ENCODE measurements at regions not wholly inside any gene's neighbourhood (a gene's known extent, or its start where the extent isn't known, plus 50 kb on each side); places are given as distances from the start of the nearest gene placed in this dataset.
A peak's percentile ranks its signal among the peaks of the same experiment; 100 is the strongest.
"Not testable (repeated sequence)": the region's sequence is repeated elsewhere in the genome, so short reads cannot be mapped to it uniquely, and the experiment has no call there.

GRCh38 chr6:27136978-27137814 is 110.3 kb upstream of the PRSS16 start:
- DNase-seq (ENCODE audit: low read depth): no peak

DNA sequence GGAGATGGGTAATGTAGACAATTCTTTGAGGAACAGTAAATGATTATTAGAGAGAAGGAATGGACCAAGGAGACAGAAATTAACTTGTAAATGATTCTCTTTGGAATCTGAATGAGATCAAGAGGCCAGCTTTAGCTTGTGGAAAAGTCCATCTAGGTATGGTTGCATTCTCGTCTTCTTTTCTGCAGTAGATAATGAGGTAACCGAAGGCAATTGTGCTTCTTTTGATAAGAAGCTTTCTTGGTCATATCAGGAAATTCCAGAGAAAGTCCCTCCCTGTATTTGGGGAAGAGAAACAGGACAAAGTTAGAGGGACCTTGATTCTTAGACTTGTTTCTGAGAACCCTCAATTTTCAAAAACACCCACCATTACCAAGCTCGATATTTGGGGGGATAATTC is 109.1 kb upstream of the PRSS16 start:
- no peak for DNase-seq (ENCODE audit: low read depth)

DNA sequence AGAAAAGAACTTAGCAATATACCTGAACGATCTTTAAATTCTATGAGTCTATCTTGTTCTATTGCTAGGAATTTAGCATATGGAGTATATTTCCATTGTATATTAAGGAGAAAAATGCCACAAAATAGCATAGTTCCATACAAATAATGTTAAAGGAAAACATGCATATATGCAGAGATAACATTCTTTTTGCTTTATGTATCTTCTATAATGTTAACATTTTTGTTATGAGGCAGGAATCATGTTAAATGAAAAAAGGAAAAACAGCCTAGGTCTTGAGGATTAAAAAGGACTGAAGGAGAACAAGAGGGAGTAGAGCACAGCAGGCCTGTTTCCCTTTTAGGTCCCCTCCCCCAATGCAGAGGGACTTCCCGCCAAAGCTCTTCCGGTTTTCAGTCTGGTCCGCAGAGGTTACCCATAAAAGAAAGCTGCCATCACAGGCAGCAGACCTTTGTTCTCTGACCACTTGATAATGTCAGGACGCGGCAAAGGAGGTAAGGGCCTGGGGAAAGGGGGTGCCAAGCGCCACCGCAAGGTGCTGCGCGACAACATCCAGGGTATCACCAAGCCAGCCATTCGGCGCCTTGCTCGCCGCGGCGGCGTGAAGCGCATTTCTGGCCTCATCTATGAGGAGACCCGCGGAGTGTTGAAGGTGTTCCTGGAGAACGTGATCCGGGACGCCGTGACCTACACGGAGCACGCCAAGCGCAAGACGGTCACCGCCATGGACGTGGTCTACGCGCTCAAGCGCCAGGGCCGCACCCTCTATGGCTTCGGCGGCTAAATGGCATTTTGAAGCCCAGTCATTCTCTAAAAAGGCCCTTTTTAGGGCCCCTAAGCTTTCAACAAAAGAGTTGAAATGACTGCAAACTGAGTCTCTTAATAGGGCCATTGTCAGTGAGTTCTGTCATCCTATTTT is 108.4 kb upstream of the PRSS16 start:
- DNase-seq (ENCODE audit: low read depth): no peak

GRCh38 chr6:27139756-27140579 is 107.5 kb upstream of the PRSS16 start:
- DNase-seq (ENCODE audit: low read depth): no peak

GRCh38 chr6:27140999-27141528 is 106.4 kb upstream of the PRSS16 start:
- DNase-seq (ENCODE audit: low read depth): no peak

- no peak for DNase-seq (ENCODE audit: low read depth)
Measured at GRCh38 chr6:27141529-27142015, 105.9 kb upstream of the PRSS16 start.

DNA sequence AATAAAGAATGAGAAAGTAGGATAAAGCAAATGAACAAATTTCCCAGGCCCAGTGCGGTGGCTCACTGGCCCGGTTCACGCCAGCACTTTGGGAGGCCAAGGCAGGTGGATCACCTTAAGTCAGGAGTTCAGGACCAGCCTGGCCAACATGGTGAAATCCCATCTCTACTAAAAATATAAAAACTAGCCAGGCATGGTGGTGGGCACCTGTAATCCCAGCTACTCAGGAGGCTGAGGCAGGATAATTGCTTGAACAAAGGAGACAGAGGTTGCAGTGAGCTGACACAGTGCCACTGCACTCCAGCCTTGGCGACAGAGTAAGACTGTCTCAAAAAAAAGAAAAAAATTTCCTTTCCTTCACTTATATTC is 104.5 kb upstream of the PRSS16 start:
- DNase-seq (ENCODE audit: low read depth): not testable (repeated sequence)

DNA sequence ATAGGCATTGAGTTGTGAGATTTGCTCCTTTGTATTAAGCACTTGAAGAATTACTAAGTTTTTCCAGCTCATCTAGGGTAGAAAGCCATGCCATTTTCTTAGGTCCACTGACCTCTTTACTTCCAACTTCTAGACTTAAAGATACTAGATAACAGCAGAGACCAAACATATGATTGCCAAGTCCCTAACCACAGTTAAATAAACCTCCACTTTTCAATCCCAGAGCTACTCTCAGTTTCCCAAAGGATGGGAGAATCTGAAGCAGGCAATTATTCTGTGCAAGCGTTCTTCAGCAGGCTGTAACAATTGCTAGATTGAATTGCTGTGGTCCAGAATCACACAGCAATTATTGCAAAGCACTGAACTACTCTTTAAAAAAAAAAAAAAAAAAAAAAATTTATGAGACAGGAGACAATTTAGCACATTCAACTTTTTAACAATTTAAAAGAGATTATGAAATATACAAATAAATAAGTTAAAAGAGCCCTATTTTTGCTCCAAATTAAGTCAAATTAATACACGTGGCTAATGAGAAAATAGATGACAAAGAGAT is 104.0 kb upstream of the PRSS16 start:
- no peak for DNase-seq (ENCODE audit: low read depth)

- DNase-seq (ENCODE audit: low read depth): no peak
Measured at GRCh38 chr6:27144740-27145079, 102.8 kb upstream of the PRSS16 start.

GRCh38 chr6:27145731-27146455 is 101.6 kb upstream of the PRSS16 start:
- DNase-seq (ENCODE audit: low read depth): no peak

GRCh38 chr6:27146456-27146705 is 101.1 kb upstream of the PRSS16 start:
- not testable (repeated sequence) for DNase-seq (ENCODE audit: low read depth)

DNA sequence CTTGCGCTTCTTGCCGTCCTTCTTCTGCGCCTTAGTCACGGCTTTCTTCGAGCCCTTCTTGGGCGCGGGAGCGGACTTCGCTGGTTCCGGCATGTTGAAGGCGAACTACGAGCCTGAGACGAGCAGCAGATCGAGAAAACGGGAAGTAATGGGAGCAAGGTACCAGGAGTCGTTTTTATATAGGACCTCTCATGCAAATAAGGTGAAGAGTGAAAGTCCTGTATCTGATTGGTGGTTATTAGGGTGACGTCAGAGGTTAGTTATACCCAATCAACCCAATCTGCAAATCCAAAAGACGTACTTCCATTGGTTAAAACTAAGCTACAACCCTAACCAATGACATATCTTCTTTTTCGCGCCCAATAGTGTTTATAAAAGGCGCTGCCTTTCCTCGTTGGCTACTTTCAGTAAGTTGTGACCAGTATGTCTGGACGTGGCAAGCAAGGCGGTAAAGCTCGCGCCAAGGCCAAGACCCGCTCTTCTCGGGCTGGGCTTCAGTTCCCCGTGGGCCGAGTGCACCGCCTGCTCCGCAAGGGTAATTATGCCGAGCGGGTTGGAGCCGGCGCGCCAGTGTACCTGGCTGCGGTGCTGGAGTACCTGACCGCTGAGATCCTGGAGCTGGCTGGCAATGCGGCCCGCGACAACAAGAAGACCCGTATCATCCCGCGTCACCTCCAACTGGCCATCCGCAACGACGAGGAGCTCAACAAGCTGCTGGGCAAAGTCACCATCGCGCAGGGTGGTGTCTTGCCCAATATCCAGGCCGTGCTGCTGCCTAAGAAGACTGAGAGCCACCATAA is 100.6 kb upstream of the PRSS16 start:
- DNase-seq (ENCODE audit: low read depth): peak; percentile 99

DNA sequence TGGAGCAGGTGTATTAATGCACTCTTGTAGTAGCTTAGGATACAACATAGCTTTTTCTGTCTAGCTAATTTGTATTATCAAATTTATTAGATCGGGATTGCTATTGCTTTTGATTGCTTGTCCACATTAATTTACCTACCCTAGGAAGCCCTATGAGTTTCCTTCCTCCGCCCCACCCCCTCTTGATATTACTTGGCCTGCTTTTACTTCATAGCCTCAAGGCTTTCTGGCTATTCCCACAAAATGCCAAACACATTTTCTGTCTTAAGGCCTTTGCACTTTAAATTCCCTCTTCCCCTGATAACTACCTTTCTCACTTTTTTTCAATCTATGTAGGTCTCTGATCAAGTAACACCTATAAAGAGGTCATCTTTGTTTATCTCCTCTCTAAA is 99.1 kb upstream of the PRSS16 start:
- no peak for DNase-seq (ENCODE audit: low read depth)

DNA sequence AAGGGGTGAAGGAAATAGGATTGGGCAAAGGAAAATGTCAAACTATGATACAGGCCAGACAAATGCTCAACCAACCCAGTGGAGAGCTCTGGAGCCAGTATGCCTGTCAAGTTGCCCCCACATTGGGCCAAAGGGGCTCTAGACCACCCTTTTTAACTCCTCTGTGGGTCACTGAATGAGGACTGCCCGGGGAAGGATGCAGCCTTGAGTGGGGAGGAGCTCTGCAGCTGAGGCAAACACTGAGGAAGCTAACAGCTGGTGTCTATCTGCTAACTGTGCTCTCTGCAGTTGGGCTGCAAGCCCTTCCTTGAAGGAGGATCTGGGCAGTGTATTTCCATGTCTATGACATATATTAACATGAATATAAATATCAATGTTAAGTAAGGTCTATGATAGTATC is 98.4 kb upstream of the PRSS16 start:
- no peak for DNase-seq (ENCODE audit: low read depth)

DNA sequence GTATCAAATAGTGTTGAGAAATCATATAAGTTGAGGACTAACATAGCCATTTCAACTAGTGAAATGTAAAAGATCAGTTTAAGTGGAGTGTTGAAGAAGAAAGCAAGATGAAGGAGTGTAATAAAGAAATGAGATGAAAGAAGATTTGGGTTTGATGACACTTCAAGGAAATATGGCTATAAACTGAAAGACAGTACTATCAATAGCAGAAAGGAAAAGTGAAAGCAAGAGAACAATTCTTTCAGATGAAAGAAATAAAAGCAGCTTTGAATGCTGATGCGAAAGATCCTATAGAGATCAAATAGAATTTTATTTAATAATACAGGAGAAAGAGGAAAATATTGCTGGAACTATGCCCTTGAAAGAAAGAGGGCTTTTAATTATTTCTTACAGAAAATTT is 92.8 kb upstream of the PRSS16 start:
- DNase-seq (ENCODE audit: low read depth): no peak

- DNase-seq (ENCODE audit: low read depth): no peak
Measured at GRCh38 chr6:27156874-27157458, 90.5 kb upstream of the PRSS16 start.

DNA sequence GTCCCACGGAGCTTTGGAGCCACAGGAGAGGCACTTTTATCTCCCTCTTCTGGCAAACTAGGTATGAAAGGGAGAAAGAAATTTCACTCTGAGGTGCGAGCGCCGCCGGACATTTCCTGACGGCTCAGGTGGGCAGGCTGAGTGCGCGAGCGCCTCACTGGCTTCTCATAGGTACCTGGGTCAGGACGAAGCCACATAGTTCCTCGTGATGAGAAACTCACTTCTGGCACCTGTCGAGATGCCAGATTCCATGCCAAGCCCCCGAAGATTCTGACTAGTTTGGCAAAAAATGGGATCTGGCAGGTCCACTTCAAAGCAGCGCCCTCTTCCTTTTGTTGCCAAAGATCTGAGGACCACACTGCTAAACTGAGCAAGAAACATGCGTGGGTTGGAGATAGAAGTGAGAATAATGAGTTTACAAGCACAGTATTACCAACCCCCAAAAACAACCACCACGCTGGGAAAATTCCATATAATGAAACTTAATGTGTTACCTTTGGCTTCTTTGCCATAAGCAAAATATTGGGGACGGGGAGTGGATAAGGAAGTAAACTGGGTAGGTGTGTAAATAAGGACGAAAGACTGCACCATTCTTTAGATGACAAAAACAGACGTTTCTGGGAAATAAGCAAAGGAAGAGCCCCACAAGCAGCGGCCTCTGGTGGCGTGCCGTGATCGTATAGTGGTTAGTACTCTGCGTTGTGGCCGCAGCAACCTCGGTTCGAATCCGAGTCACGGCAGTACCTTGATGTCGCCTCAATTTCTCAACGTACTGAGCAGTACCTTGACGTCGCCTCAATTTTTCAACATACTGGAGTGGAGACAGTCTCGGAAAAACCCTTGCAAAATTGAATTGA is 89.8 kb upstream of the PRSS16 start:
- no peak for DNase-seq (ENCODE audit: low read depth)

DNA sequence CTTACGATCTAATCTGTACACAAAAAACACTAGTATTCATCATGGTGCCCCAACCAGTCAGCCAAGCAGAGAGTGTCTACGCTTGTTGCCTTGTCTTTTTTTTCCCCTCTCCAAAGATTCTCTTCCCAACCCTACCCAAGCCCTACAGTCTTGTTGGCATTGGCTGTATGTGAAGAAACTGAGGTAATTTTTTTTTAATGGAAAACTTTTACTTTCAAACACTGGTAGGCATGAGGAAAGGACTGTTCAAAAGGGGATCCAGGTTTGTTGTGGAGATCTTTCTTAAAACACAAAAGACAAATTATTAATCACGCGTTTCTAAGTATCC is 89.2 kb upstream of the PRSS16 start:
- DNase-seq (ENCODE audit: low read depth): no peak

DNA sequence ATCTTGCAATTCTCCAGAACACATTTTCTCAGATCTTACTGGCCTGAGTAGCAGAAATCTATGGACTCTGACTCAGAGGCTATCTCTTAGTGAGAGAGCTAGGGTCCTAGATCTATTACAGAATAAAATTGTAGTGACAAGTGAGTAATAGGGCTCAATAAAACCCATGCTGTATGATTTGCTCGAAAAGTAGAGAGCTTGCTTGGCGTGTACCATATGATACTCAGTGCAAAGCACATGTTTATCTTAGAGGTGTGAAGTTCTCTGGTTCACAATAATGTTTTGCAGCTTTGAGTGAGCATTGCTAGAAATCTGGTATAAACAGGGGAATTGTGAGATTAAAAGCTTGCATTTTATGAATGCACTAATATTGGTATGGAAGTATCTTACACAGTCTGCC is 87.8 kb upstream of the PRSS16 start:
- no peak for DNase-seq (ENCODE audit: low read depth)

Measured in non-pigmented ciliary epithelial cell (primary cell).